Uterus (tissue), 2 donors: ENCODE measurements at regions not wholly inside any gene's neighbourhood (a gene's known extent, or its start where the extent isn't known, plus 50 kb on each side); places are given as distances from the start of the nearest gene placed in this dataset.

Experiments used
- CTCF ChIP-seq, 4 experiments: fragments of 200-600 bp in 2 of 4; fragments of 450-650 bp in 2 of 4; sonication (generic) in 2 of 4; IDR thresholded peaks; one replicate each; pipeline ENCODE4 v1.5.1; 2016 to 2019; ENCODE audit warnings: antibody characterized with exemption in 4 of 4, mild to moderate bottlenecking in 2 of 4, moderate library complexity in 1 of 4
- POLR2A ChIP-seq, 2 donors: fragments of 450-650 bp; IDR thresholded peaks; one replicate each; pipeline ENCODE4 v1.6.1; 2016; ENCODE audit warnings: antibody characterized with exemption in 2 of 2, mild to moderate bottlenecking in 1 of 2, moderate library complexity in 1 of 2

- TF ChIP-seq CTCF (IDR thresholded peaks at IDR 0.05): no peak
- no peak for TF ChIP-seq POLR2A (IDR thresholded peaks at IDR 0.05)
Measured at GRCh38 chr6:163710532-163711470, 296.3 kb downstream of the QKI start.
